ENCODE measurements at regions not wholly inside any gene's neighbourhood (a gene's known extent, or its start where the extent isn't known, plus 50 kb on each side); places are given as distances from the start of the nearest gene placed in this dataset.

- TF ChIP-seq CTCF (IDR thresholded peaks at IDR 0.05; ENCODE audit: control extremely low read depth in 1 of 3, insufficient read depth in 1 of 3, low read depth in 1 of 3, low read length in 3 of 3): no peak
- no peak for TF ChIP-seq PHF8 (conservative IDR thresholded peaks at IDR 0.05; ENCODE audit: low read depth, low read length)
- TF ChIP-seq SP4 (IDR thresholded peaks at IDR 0.05; ENCODE audit: low read length): no peak
- TF ChIP-seq SIRT6 (IDR thresholded peaks at IDR 0.05; ENCODE audit: low read length): no peak
Measured at GRCh38 chr6:145075425-145075824, 659.9 kb downstream of the EPM2A start (continued).

All from H1 (cell line).